Lower lobe of right lung (tissue), 2 donors: ENCODE measurements at regions not wholly inside any gene's neighbourhood (a gene's known extent, or its start where the extent isn't known, plus 50 kb on each side); places are given as distances from the start of the nearest gene placed in this dataset.
"Not testable (repeated sequence)": the region's sequence is repeated elsewhere in the genome, so short reads cannot be mapped to it uniquely, and the experiment has no call there.

ENCODE experiments used
- ATAC-seq, 2 donors: fragments of 200-7000 bp; cut with Tn5 transposase; one replicate each; pipeline ENCODE4 v1.9.1; 2020 to 2022; ENCODE audit warnings: mild to moderate bottlenecking in 2 of 2, moderate library complexity in 2 of 2
- DNase-seq: peaks from one replicate; pipeline ENCODE4 v3.0.0-alpha.2; 2020
- H3K27ac ChIP-seq: fragments of 200-600 bp; one replicate; pipeline ENCODE4 v1.8.0; 2022
- H3K27me3 ChIP-seq: fragments of 200-600 bp; one replicate; pipeline ENCODE4 v1.8.0; 2022; ENCODE audit warnings: low read depth
- H3K36me3 ChIP-seq: fragments of 200-600 bp; one replicate; pipeline ENCODE4 v1.8.0; 2022; ENCODE audit warnings: mild to moderate bottlenecking
- H3K4me1 ChIP-seq: fragments of 200-600 bp; one replicate; pipeline ENCODE4 v1.8.0; 2022
- H3K4me3 ChIP-seq: fragments of 200-600 bp; one replicate; pipeline ENCODE4 v1.8.0; 2022; ENCODE audit warnings: mild to moderate bottlenecking
- H3K9me3 ChIP-seq: fragments of 200-600 bp; one replicate; pipeline ENCODE4 v1.8.0; 2022
- intact Hi-C: fragments of 100-400 bp; cut with DNase I; formaldehyde crosslinking; loops from one replicate; pipeline ENCODE4 v1.11.0; 2022
- TF ChIP-seq, protein P1 (sequence below): fragments of 200-600 bp; IDR thresholded peaks from one replicate; pipeline ENCODE4 v1.8.0; 2022; ENCODE audit warnings: antibody characterized with exemption, mild to moderate bottlenecking
- donor health status: DM: no; HTN: yes; CAD: no; lungs with severe emphysema.

DNA sequence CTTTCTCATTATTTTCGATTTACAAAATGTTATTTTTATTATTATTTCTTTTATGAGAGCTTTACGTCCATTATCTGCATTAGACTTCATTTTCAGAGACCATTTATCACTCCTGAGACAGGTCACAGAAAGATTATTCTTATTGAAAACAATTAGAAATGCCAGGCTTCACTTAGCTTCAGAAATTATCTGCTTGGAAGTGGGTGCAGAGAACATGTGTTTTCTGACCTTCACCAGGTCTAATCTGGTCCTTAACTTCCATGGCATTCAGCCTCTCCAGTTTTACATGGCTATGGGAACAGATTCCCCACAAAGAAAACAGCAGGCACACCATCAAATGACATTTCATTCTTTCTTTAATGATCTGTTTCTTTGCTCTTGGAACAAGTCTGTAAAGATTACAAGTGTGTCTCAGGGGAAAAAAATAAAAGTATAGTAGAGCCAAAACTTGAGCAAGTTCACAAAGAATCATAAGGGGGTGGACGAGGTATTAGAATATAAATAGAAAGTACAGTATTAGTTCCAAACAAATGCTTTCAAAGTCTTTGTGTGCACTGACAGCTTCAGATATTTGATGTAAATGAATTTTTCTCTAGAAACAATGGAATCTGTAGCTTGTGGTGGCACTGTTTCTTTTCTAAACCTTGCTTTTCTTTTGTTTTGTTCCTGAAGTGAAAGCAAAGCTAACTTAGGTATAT, 294.2 kb upstream of the MEIS2 start:
- Histone ChIP-seq H3K9me3 (peaks cover 1% of the 10 kb centered on the region), H3K36me3 (no peaks in the 10 kb centered on the region), H3K4me3 (no peak overlapping the region), H3K27me3 (no peaks in the 10 kb centered on the region), H3K4me1 (no peaks in the 10 kb centered on the region), H3K27ac (no peak overlapping the region)
- ATAC-seq (no peak), DNase-seq (no peak)
- TF ChIP-seq, protein P1, sequence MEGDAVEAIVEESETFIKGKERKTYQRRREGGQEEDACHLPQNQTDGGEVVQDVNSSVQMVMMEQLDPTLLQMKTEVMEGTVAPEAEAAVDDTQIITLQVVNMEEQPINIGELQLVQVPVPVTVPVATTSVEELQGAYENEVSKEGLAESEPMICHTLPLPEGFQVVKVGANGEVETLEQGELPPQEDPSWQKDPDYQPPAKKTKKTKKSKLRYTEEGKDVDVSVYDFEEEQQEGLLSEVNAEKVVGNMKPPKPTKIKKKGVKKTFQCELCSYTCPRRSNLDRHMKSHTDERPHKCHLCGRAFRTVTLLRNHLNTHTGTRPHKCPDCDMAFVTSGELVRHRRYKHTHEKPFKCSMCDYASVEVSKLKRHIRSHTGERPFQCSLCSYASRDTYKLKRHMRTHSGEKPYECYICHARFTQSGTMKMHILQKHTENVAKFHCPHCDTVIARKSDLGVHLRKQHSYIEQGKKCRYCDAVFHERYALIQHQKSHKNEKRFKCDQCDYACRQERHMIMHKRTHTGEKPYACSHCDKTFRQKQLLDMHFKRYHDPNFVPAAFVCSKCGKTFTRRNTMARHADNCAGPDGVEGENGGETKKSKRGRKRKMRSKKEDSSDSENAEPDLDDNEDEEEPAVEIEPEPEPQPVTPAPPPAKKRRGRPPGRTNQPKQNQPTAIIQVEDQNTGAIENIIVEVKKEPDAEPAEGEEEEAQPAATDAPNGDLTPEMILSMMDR, result no peak
- intact Hi-C loops, result no loop called here

DNA sequence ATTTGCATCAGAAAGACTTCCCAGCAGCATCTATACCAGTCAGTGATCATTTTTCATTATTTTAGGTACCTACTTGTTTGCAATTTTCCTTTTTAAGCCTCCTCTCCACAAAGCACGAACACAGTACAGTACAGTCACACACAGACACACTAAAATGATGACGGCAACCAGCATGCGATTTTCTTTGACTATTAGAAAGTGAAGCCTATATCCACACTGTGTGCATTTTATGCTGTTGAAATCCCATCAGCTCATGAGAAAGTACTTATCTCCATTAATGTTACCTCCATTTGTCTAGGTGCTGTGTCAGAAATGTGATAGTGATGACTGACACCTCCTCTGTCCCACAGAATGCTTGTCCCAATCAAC, 294.7 kb upstream of the MEIS2 start:
- ATAC-seq, result no peak

GRCh38 chr15:37397266-37398022, 297.1 kb upstream of the MEIS2 start:
- intact Hi-C loops, result no loop called here
- TF ChIP-seq, protein P1, result no peak
- ATAC-seq (no peak), DNase-seq (no peak)
- Histone ChIP-seq H3K36me3 (no peaks in the 10 kb centered on the region), H3K4me1 (no peaks in the 10 kb centered on the region), H3K27me3 (no peaks in the 10 kb centered on the region), H3K4me3 (no peak overlapping the region), H3K9me3 (no peaks in the 10 kb centered on the region), H3K27ac (no peak overlapping the region)

More for the DNA sequence above, 294.7 kb upstream of the MEIS2 start:
- TF ChIP-seq, protein P1, result no peak
- Histone ChIP-seq H3K4me3 (no peak overlapping the region), H3K36me3 (no peaks in the 10 kb centered on the region), H3K27me3 (no peaks in the 10 kb centered on the region), H3K9me3 (no peaks in the 10 kb centered on the region), H3K4me1 (no peaks in the 10 kb centered on the region), H3K27ac (no peak overlapping the region)
- DNase-seq, result no peak
- intact Hi-C loops, result no loop called here

DNA sequence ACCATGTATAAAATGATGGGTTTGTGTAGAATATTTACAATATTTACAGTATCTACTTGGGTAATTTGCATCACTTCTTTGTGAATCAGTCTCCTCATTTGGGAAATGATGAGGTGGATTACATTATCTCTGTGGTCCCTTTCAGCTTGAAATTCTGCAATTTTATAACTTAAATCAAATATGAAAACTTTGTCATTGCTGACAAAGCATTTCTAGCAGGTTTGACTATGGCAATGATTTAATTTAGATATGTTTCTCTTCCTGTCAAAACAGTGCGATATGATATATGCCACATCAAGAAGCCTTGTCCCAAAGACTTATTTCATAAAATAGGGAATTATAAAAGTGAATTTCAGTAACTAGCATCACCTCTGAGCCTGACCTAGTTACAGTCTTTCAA, 315.8 kb upstream of the MEIS2 start:
- H3K9me3 ChIP-seq, result no peaks in the 10 kb centered on the region
- no peaks in the 10 kb centered on the region for H3K4me1 ChIP-seq
- intact Hi-C loops, result no loop called here
- ATAC-seq (no peak), DNase-seq (no peak)
- TF ChIP-seq, protein P1, result no peak
- no peak overlapping the region for H3K27ac ChIP-seq
- no peaks in the 10 kb centered on the region for H3K27me3 ChIP-seq
- no peaks in the 10 kb centered on the region for H3K36me3 ChIP-seq
- H3K4me3 ChIP-seq, result no peak overlapping the region

- H3K4me3 ChIP-seq, result no peak overlapping the region
- no peak for DNase-seq
- H3K27me3 ChIP-seq, result no peaks in the 10 kb centered on the region
- H3K9me3 ChIP-seq, result no peaks in the 10 kb centered on the region
- H3K4me1 ChIP-seq, result no peaks in the 10 kb centered on the region
- intact Hi-C loops, result no loop called here
- no peaks in the 10 kb centered on the region for H3K36me3 ChIP-seq
- TF ChIP-seq, protein P1, result no peak
- no peak for ATAC-seq
- no peak overlapping the region for H3K27ac ChIP-seq
Measured at GRCh38 chr15:37425541-37425940, 325.2 kb upstream of the MEIS2 start.

- H3K9me3 ChIP-seq, H3K4me1 ChIP-seq, H3K36me3 ChIP-seq, DNase-seq, intact Hi-C loops, ATAC-seq, H3K27ac ChIP-seq, H3K27me3 ChIP-seq, H3K4me3 ChIP-seq: not testable (repeated sequence)
Measured at GRCh38 chr15:37427393-37427792, 327.0 kb upstream of the MEIS2 start.
